Heart left ventricle (tissue), 13 donors: ENCODE measurements at regions not wholly inside any gene's neighbourhood (a gene's known extent, or its start where the extent isn't known, plus 50 kb on each side); places are given as distances from the start of the nearest gene placed in this dataset.

Source experiments
- POLR2A ChIP-seq, 2 donors: fragments of 450-650 bp; IDR thresholded peaks; one replicate each; pipeline ENCODE4 v1.6.1; 2017; ENCODE audit warnings: antibody characterized with exemption in 2 of 2, mild to moderate bottlenecking in 2 of 2, moderate library complexity in 2 of 2
- TF ChIP-seq, protein P1 (sequence below), 12 donors: fragments of 200-600 bp; sonication (generic) in 4 of 12; IDR thresholded peaks; one replicate each; pipeline versions ENCODE4 v1.5.0 to v1.8.0; 2018 to 2022; ENCODE audit warnings: antibody characterized with exemption in 12 of 12, mild to moderate bottlenecking in 5 of 12
- donor health status: ischemic (EF 13 %, LVEDD 7.1; RV severe dilation, severe dysfunction).
- donor health status: DM: no; HTN: yes; CAD: no.
- donor health status: DM: no; HTN: no; CAD: no.
- donor health status: ischemic (EF 25% LVEDD 6.9; RV normal size, moderate dysfunction).
- donor health status: ischemic (EF 25% LVEDD 5.7; RV mildly dilated, moderate dysfunction).
- donor health status: ischemic (EF 35%, LVEDD 5.7; RV mildly dilated, moderate dysfunction).
- donor health status: nonischemic (EF 11% LVEDD 7.7; RV severe dilation, severe dysfunction).
- donor health status: DM: yes; HTN: yes; CAD: no.
- donor health status: PGD.
- donor health status: ischemic (EF 29% LVEDD 5.4; RV normal size, mild dysfunction).
- donor health status: nonischemic (EF 23%, LVEDD 6.1; RV moderate dilation, normal function).

GRCh38 chr11:14589421-14589820 lies 54.2 kb upstream of the PDE3B start:
- no peak for TF ChIP-seq POLR2A (IDR thresholded peaks at IDR 0.05)
- TF ChIP-seq, protein P1, sequence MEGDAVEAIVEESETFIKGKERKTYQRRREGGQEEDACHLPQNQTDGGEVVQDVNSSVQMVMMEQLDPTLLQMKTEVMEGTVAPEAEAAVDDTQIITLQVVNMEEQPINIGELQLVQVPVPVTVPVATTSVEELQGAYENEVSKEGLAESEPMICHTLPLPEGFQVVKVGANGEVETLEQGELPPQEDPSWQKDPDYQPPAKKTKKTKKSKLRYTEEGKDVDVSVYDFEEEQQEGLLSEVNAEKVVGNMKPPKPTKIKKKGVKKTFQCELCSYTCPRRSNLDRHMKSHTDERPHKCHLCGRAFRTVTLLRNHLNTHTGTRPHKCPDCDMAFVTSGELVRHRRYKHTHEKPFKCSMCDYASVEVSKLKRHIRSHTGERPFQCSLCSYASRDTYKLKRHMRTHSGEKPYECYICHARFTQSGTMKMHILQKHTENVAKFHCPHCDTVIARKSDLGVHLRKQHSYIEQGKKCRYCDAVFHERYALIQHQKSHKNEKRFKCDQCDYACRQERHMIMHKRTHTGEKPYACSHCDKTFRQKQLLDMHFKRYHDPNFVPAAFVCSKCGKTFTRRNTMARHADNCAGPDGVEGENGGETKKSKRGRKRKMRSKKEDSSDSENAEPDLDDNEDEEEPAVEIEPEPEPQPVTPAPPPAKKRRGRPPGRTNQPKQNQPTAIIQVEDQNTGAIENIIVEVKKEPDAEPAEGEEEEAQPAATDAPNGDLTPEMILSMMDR (IDR thresholded peaks at IDR 0.05) = no peak
